ENCODE measurements at regions not wholly inside any gene's neighbourhood (a gene's known extent, or its start where the extent isn't known, plus 50 kb on each side); places are given as distances from the start of the nearest gene placed in this dataset.
"Not testable (repeated sequence)": the region's sequence is repeated elsewhere in the genome, so short reads cannot be mapped to it uniquely, and the experiment has no call there.

DNA sequence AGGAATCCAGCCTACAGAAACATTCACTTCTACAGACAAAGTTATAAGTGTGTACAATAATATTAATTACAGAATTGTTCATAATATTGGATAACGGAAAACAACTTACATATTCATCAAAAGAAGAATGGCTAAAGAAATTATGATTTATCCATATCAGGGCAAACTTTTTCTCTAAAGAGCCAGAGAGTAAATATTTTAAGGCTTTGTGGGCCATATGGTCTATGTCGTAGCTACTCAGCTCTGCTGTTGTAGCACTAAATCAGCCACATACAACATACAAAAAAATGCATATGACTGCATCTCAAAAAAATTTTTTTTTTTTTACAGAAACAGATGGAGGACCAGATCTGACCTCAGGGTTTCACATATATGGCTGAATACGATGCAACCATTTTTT, 96.7 kb upstream of the GALNT18 start:
- peaks cover 0 to 9% (median 2%) of the 10 kb centered on the region in 4 donors for H3K9me3 ChIP-seq
- H3K27ac ChIP-seq, result no peak overlapping the region
- H3K36me3 ChIP-seq, result no peaks in the 10 kb centered on the region
- DNase-seq (no peak), ATAC-seq (ENCODE audit: low FRiP score in 2 of 2) (no peak)
- H3K4me3 ChIP-seq, result no peak overlapping the region
- H3K27me3 ChIP-seq, result no peaks in the 10 kb centered on the region
- 73 to 79% methylated on average over 3 of the region's 3 CpGs for WGBS, 2 donors
- H3K4me1 ChIP-seq, result no peaks in the 10 kb centered on the region
- TF ChIP-seq POLR2AphosphoS5 (IDR thresholded peaks at IDR 0.05), result no peak
- TF ChIP-seq, protein P1, sequence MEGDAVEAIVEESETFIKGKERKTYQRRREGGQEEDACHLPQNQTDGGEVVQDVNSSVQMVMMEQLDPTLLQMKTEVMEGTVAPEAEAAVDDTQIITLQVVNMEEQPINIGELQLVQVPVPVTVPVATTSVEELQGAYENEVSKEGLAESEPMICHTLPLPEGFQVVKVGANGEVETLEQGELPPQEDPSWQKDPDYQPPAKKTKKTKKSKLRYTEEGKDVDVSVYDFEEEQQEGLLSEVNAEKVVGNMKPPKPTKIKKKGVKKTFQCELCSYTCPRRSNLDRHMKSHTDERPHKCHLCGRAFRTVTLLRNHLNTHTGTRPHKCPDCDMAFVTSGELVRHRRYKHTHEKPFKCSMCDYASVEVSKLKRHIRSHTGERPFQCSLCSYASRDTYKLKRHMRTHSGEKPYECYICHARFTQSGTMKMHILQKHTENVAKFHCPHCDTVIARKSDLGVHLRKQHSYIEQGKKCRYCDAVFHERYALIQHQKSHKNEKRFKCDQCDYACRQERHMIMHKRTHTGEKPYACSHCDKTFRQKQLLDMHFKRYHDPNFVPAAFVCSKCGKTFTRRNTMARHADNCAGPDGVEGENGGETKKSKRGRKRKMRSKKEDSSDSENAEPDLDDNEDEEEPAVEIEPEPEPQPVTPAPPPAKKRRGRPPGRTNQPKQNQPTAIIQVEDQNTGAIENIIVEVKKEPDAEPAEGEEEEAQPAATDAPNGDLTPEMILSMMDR (IDR thresholded peaks at IDR 0.05), result no peak
- no peak for TF ChIP-seq EP300 (IDR thresholded peaks at IDR 0.05)
- no peak for TF ChIP-seq POLR2A (IDR thresholded peaks at IDR 0.05)

- ATAC-seq (ENCODE audit: low FRiP score in 2 of 2) (no peak), DNase-seq (no peak)
- H3K27me3 ChIP-seq, result no peaks in the 10 kb centered on the region
- no peaks in the 10 kb centered on the region for H3K36me3 ChIP-seq
- WGBS, 2 donors, result 93 to 95% methylated on average over 15 of the region's 15 CpGs
- TF ChIP-seq, protein P1 (IDR thresholded peaks at IDR 0.05), result no peak
- TF ChIP-seq EP300 (IDR thresholded peaks at IDR 0.05) (no peak), POLR2AphosphoS5 (IDR thresholded peaks at IDR 0.05) (no peak), POLR2A (IDR thresholded peaks at IDR 0.05) (no peak)
- no peaks in the 10 kb centered on the region for H3K4me1 ChIP-seq
- no peak overlapping the region for H3K27ac ChIP-seq
- no peak overlapping the region for H3K4me3 ChIP-seq
- peaks cover 0 to 9% (median 2%) of the 10 kb centered on the region in 4 donors for H3K9me3 ChIP-seq
Observed at GRCh38 chr11:11717064-11717725, 95.4 kb upstream of the GALNT18 start.

GRCh38 chr11:11715075-11715474, 93.3 kb upstream of the GALNT18 start:
- ATAC-seq (ENCODE audit: low FRiP score in 2 of 2); H3K36me3 ChIP-seq; DNase-seq; H3K27me3 ChIP-seq; H3K4me1 ChIP-seq; H3K27ac ChIP-seq; H3K9me3 ChIP-seq; H3K4me3 ChIP-seq: not testable (repeated sequence)
- 90 to 100% methylated on average over 1 of the region's 1 CpG for WGBS, 2 donors

DNA sequence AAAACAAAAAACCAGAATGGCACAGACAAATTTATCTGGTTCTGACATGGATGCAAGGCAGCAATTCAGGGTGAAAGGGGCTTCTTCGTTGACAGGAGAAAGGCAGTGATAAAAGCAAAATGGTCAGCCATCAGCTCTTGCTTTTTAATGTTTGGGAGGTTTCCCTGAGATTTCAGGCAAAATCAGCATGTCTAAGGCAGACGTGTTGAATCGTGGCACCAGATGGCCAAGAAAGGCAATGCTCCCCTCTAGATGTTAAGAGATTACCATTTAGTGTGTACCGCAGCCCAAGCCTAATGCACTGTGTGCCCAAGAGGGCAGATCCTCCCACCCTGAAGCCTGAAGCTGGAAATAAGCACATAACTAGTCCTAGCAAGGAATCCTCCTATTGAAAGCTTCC, 88.8 kb upstream of the GALNT18 start:
- H3K9me3 ChIP-seq, result no peaks in the 10 kb centered on the region
- no peak overlapping the region for H3K27ac ChIP-seq
- ATAC-seq (ENCODE audit: low FRiP score in 2 of 2) (no peak), DNase-seq (no peak)
- WGBS, 2 donors, result 88% methylated on average over 4 of the region's 4 CpGs
- H3K4me3 ChIP-seq, result no peak overlapping the region
- no peaks in the 10 kb centered on the region for H3K27me3 ChIP-seq
- no peaks in the 10 kb centered on the region for H3K4me1 ChIP-seq
- no peaks in the 10 kb centered on the region for H3K36me3 ChIP-seq
- TF ChIP-seq EP300 (IDR thresholded peaks at IDR 0.05), result no peak
- no peak for TF ChIP-seq POLR2AphosphoS5 (IDR thresholded peaks at IDR 0.05)
- TF ChIP-seq, protein P1 (IDR thresholded peaks at IDR 0.05), result no peak
- no peak for TF ChIP-seq POLR2A (IDR thresholded peaks at IDR 0.05)

- Histone ChIP-seq H3K36me3 (no peaks in the 10 kb centered on the region), H3K27me3 (no peaks in the 10 kb centered on the region), H3K4me1 (no peaks in the 10 kb centered on the region), H3K27ac (no peak overlapping the region), H3K4me3 (no peak overlapping the region), H3K9me3 (no peaks in the 10 kb centered on the region)
- WGBS, 2 donors, result 87 to 89% methylated on average over 7 of the region's 7 CpGs
- TF ChIP-seq POLR2A (IDR thresholded peaks at IDR 0.05) (no peak), EP300 (IDR thresholded peaks at IDR 0.05) (no peak), POLR2AphosphoS5 (IDR thresholded peaks at IDR 0.05) (no peak)
- TF ChIP-seq, protein P1 (IDR thresholded peaks at IDR 0.05), result no peak
- DNase-seq (no peak), ATAC-seq (ENCODE audit: low FRiP score in 2 of 2) (no peak)
Observed at GRCh38 chr11:11709447-11710239, 87.8 kb upstream of the GALNT18 start.
